Activated T-helper 17 cell treated with anti-CD3 and anti-CD28 coated beads, Interleukin-2, amount 50 U/mL, for 72 hours (primary cell): ENCODE measurements at regions not wholly inside any gene's neighbourhood (a gene's known extent, or its start where the extent isn't known, plus 50 kb on each side); places are given as distances from the start of the nearest gene placed in this dataset.

Experiments
- ATAC-seq: fragments of 150-1000 bp; cut with Tn5 transposase; replicated peaks from 2 replicates; pipeline ENCODE4 v1.10.0; 2021; ENCODE audit warnings: mild to moderate bottlenecking, moderate library complexity
- H3K27ac Mint-ChIP-seq: one replicate; pipeline ENCODE4 v1.8.0; 2022; ENCODE audit warnings: mixed read lengths
- H3K27me3 Mint-ChIP-seq: one replicate; pipeline ENCODE4 v1.8.0; 2022; ENCODE audit warnings: mixed read lengths
- H3K36me3 Mint-ChIP-seq: one replicate; pipeline ENCODE4 v1.8.0; 2022; ENCODE audit warnings: low read depth, mild to moderate bottlenecking, mixed read lengths
- H3K4me1 Mint-ChIP-seq: one replicate; pipeline ENCODE4 v1.8.0; 2022; ENCODE audit warnings: mixed read lengths
- H3K4me3 Mint-ChIP-seq: one replicate; pipeline ENCODE4 v1.8.0; 2022; ENCODE audit warnings: mild to moderate bottlenecking, mixed read lengths
- H3K9me3 Mint-ChIP-seq: one replicate; pipeline ENCODE4 v1.8.0; 2022; ENCODE audit warnings: mixed read lengths

GRCh38 chr2:146661473-146662096 is 1183.2 kb upstream of the ACVR2A start:
- Mint-ChIP-seq H3K27me3 (peaks cover 3% of the 10 kb centered on the region), H3K36me3 (no peaks in the 10 kb centered on the region), H3K4me3 (no peak overlapping the region), H3K27ac (no peak overlapping the region), H3K4me1 (no peaks in the 10 kb centered on the region), H3K9me3 (no peaks in the 10 kb centered on the region)
- ATAC-seq, result no peak

DNA sequence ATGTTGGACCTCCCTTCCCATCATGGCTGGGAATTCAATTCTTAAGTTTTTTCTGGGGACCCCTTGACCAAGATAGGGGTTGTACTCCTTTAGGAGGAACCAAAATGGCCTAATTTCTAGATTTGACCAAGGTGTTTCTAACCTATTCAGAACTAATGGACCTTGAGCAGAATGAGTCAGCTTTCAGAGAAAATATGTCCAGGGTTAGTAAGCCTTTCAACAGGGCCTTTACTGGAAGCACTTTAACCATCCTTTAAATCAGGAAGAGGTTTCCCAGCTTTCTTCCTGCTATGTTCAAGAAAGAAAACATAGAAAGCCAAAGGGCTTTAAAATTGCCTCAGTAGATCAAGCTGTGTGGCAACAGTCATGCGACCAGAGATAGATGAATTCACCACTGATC is 1184.9 kb upstream of the ACVR2A start:
- H3K4me3 Mint-ChIP-seq, result no peak overlapping the region
- H3K9me3 Mint-ChIP-seq, result no peaks in the 10 kb centered on the region
- H3K4me1 Mint-ChIP-seq, result no peaks in the 10 kb centered on the region
- ATAC-seq, result no peak
- no peak overlapping the region for H3K27ac Mint-ChIP-seq
- peaks cover 3% of the 10 kb centered on the region for H3K27me3 Mint-ChIP-seq
- H3K36me3 Mint-ChIP-seq, result no peaks in the 10 kb centered on the region

- H3K4me1 Mint-ChIP-seq, result no peaks in the 10 kb centered on the region
- H3K36me3 Mint-ChIP-seq, result no peaks in the 10 kb centered on the region
- no peak overlapping the region for H3K4me3 Mint-ChIP-seq
- no peak for ATAC-seq
- H3K9me3 Mint-ChIP-seq, result no peaks in the 10 kb centered on the region
- H3K27me3 Mint-ChIP-seq, result peaks cover 3% of the 10 kb centered on the region
- H3K27ac Mint-ChIP-seq, result no peak overlapping the region
Measured at GRCh38 chr2:146652311-146652710, 1192.5 kb upstream of the ACVR2A start.

GRCh38 chr2:146651361-146651760 is 1193.5 kb upstream of the ACVR2A start:
- no peak overlapping the region for H3K4me3 Mint-ChIP-seq
- no peak overlapping the region for H3K27ac Mint-ChIP-seq
- H3K4me1 Mint-ChIP-seq, result no peaks in the 10 kb centered on the region
- H3K9me3 Mint-ChIP-seq, result no peaks in the 10 kb centered on the region
- H3K27me3 Mint-ChIP-seq, result no peaks in the 10 kb centered on the region
- no peak for ATAC-seq
- no peaks in the 10 kb centered on the region for H3K36me3 Mint-ChIP-seq

- Mint-ChIP-seq H3K36me3 (no peaks in the 10 kb centered on the region), H3K4me1 (no peaks in the 10 kb centered on the region), H3K4me3 (no peak overlapping the region), H3K27me3 (no peaks in the 10 kb centered on the region), H3K27ac (no peak overlapping the region), H3K9me3 (no peaks in the 10 kb centered on the region)
- no peak for ATAC-seq
Measured at GRCh38 chr2:146642066-146642465, 1202.8 kb upstream of the ACVR2A start.

GRCh38 chr2:146634230-146635097 is 1210.4 kb upstream of the ACVR2A start:
- Mint-ChIP-seq H3K9me3 (no peaks in the 10 kb centered on the region), H3K27me3 (no peaks in the 10 kb centered on the region), H3K36me3 (no peaks in the 10 kb centered on the region), H3K27ac (no peak overlapping the region), H3K4me3 (no peak overlapping the region), H3K4me1 (no peaks in the 10 kb centered on the region)
- no peak for ATAC-seq

- Mint-ChIP-seq H3K9me3 (no peaks in the 10 kb centered on the region), H3K27me3 (no peaks in the 10 kb centered on the region), H3K27ac (no peak overlapping the region), H3K4me3 (no peak overlapping the region), H3K4me1 (no peaks in the 10 kb centered on the region), H3K36me3 (no peaks in the 10 kb centered on the region)
- ATAC-seq, result no peak
Measured at GRCh38 chr2:146633159-146633558, 1211.7 kb upstream of the ACVR2A start.

GRCh38 chr2:146632707-146633106 is 1212.1 kb upstream of the ACVR2A start:
- Mint-ChIP-seq H3K9me3 (no peaks in the 10 kb centered on the region), H3K27me3 (no peaks in the 10 kb centered on the region), H3K4me3 (no peak overlapping the region), H3K36me3 (no peaks in the 10 kb centered on the region), H3K27ac (no peak overlapping the region), H3K4me1 (no peaks in the 10 kb centered on the region)
- ATAC-seq, result no peak

GRCh38 chr2:146624430-146625160 is 1220.2 kb upstream of the ACVR2A start:
- Mint-ChIP-seq H3K27ac (no peak overlapping the region), H3K27me3 (no peaks in the 10 kb centered on the region), H3K9me3 (no peaks in the 10 kb centered on the region), H3K36me3 (no peaks in the 10 kb centered on the region), H3K4me3 (no peak overlapping the region), H3K4me1 (no peaks in the 10 kb centered on the region)
- no peak for ATAC-seq

GRCh38 chr2:146623771-146624170 is 1221.1 kb upstream of the ACVR2A start:
- Mint-ChIP-seq H3K27ac (no peak overlapping the region), H3K36me3 (no peaks in the 10 kb centered on the region), H3K4me3 (no peak overlapping the region), H3K4me1 (no peaks in the 10 kb centered on the region), H3K27me3 (no peaks in the 10 kb centered on the region), H3K9me3 (no peaks in the 10 kb centered on the region)
- ATAC-seq, result no peak

DNA sequence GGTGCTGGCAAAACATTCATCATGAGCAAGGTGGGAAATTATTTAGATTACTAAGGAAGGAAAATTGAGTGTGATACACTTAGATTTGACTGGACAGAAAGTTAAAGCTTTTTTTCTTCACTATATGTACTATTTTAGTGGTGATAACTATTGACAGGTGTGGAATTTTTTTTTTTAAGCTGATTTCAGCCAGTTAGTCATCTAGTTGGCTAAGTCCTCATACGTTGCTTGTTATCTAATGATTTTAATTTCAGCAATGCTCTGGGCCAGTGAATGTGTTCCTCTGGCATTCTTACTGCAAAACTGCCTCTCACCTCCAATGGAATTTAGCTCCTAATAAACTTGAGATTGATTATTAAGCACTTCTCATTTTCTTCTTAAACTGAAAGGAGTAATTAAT is 1223.2 kb upstream of the ACVR2A start:
- H3K4me1 Mint-ChIP-seq, result no peaks in the 10 kb centered on the region
- no peaks in the 10 kb centered on the region for H3K36me3 Mint-ChIP-seq
- no peak for ATAC-seq
- H3K27ac Mint-ChIP-seq, result no peak overlapping the region
- H3K27me3 Mint-ChIP-seq, result no peaks in the 10 kb centered on the region
- H3K4me3 Mint-ChIP-seq, result no peak overlapping the region
- H3K9me3 Mint-ChIP-seq, result no peaks in the 10 kb centered on the region

DNA sequence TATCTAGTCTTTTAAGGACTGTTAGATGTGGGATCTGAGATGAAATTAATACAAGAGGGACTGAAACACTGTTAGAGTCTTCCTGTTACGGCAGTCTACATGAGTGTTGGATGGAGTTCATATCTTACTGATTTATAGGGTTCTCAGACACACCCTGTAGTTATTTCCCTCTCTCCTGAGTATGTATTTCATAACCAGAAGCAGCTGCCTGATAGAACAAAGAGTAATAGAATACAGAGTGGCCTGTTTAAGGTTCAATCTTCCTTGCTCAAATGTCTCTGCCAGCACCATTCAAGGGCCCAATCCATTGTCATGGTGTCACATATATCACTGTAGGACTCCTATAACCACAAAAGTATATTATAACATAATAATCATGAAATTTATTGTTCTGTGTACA is 1229.1 kb upstream of the ACVR2A start:
- Mint-ChIP-seq H3K4me3 (no peak overlapping the region), H3K27me3 (no peaks in the 10 kb centered on the region), H3K4me1 (no peaks in the 10 kb centered on the region), H3K36me3 (no peaks in the 10 kb centered on the region), H3K27ac (no peak overlapping the region), H3K9me3 (peaks cover 5% of the 10 kb centered on the region)
- ATAC-seq, result no peak

- Mint-ChIP-seq H3K9me3 (no peaks in the 10 kb centered on the region), H3K4me1 (no peaks in the 10 kb centered on the region), H3K27me3 (no peaks in the 10 kb centered on the region), H3K27ac (no peak overlapping the region), H3K36me3 (no peaks in the 10 kb centered on the region), H3K4me3 (no peak overlapping the region)
- ATAC-seq, result no peak
Measured at GRCh38 chr2:146608490-146608889, 1236.3 kb upstream of the ACVR2A start.

DNA sequence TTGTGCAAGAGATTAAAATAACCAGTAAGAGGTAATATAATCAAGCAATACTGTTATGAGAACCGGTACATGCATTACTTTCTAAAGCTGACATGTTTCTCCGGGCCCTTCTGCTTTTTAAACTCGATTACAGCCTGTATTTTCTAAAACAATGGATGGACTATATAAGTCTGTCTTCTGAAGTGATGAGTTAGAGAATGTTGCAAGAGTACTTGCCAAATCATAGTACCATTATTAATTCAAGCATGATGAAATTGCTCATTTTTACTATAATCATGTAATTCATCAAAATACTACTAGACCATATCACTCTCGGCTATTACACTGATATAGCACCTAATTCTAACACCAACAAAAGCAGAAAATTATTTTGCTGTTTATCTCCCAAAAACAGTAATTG is 1240.3 kb upstream of the ACVR2A start:
- H3K9me3 Mint-ChIP-seq, result no peaks in the 10 kb centered on the region
- H3K4me3 Mint-ChIP-seq, result no peak overlapping the region
- H3K4me1 Mint-ChIP-seq, result no peaks in the 10 kb centered on the region
- ATAC-seq, result no peak
- H3K36me3 Mint-ChIP-seq, result no peaks in the 10 kb centered on the region
- H3K27me3 Mint-ChIP-seq, result no peaks in the 10 kb centered on the region
- no peak overlapping the region for H3K27ac Mint-ChIP-seq

- Mint-ChIP-seq H3K27me3 (no peaks in the 10 kb centered on the region), H3K36me3 (no peaks in the 10 kb centered on the region), H3K27ac (no peak overlapping the region), H3K9me3 (no peaks in the 10 kb centered on the region), H3K4me1 (no peaks in the 10 kb centered on the region), H3K4me3 (no peak overlapping the region)
- no peak for ATAC-seq
Measured at GRCh38 chr2:146602856-146603255, 1242.0 kb upstream of the ACVR2A start.
